Endothelial cell of umbilical vein (primary cell): ENCODE measurements at regions not wholly inside any gene's neighbourhood (a gene's known extent, or its start where the extent isn't known, plus 50 kb on each side); places are given as distances from the start of the nearest gene placed in this dataset.

Source experiments
- BruUV-seq: library from RNA; stranded (reverse); fragments of 400-500 nt; replicated peaks from 2 replicates; lab custom pipeline; 2021; lab: Mats Ljungman, UMichigan
- CTCF ChIA-PET: fragments of 300-600, 350-600 bp; sonication (Branson Sonifier 250); formaldehyde crosslinking; loops from one replicate; lab custom pipeline; 2021; ENCODE audit warnings: antibody characterized with exemption, inconsistent platforms; lab: Charles Lee
- POLR2A ChIA-PET: fragments of 300-600, 350-600 bp; sonication (Branson Sonifier 250); formaldehyde crosslinking; loops from one replicate; lab custom pipeline; 2021; ENCODE audit warnings: antibody characterized with exemption, inconsistent platforms; lab: Charles Lee
- DNase-seq: peaks from one replicate; pipeline ENCODE4 v3.0.0-alpha.2; 2011; ENCODE audit warnings: low read depth, low spot score
- FAIRE-seq: peaks from 2 replicates; lab custom pipeline; 2011; peaks lifted over from hg19 to GRCh38; lab: Jason Lieb, UNC
- H2AFZ ChIP-seq: 2 replicates; pipeline ENCODE4 v1.6.0; 2012; ENCODE audit warnings: low read depth, low read length, control low read depth, inconsistent platforms
- H3K27ac ChIP-seq: 2 replicates; pipeline ENCODE4 v1.5.1; 2011; ENCODE audit warnings: low read depth, mild to moderate bottlenecking, control low read depth, low read length, moderate library complexity; ENCODE audit not compliant: insufficient read depth
- H3K27me3 ChIP-seq, 2 experiments: 2 replicates each; pipeline versions ENCODE4 v1.6.0 to v1.6.1; 2011; ENCODE audit warnings: low read length in 2 of 2, mixed read lengths in 1 of 2; ENCODE audit not compliant: control insufficient read depth in 2 of 2, insufficient read depth in 2 of 2
- H3K36me3 ChIP-seq, 2 experiments: 2 replicates in 1 of 2; 3 replicates in 1 of 2; pipeline ENCODE4 v1.5.1; 2011; ENCODE audit warnings: low read length in 2 of 2, mild to moderate bottlenecking in 1 of 2, moderate library complexity in 1 of 2; ENCODE audit not compliant: control insufficient read depth in 2 of 2, insufficient read depth in 2 of 2; ENCODE audit errors: extremely low read depth in 1 of 2
- H3K4me1 ChIP-seq: 3 replicates; pipeline ENCODE4 v1.5.1; 2011; ENCODE audit warnings: mild to moderate bottlenecking, low read length; ENCODE audit not compliant: control insufficient read depth, insufficient read depth; ENCODE audit errors: extremely low read depth
- H3K4me2 ChIP-seq: 2 replicates; pipeline ENCODE4 v1.6.1; 2011; ENCODE audit warnings: low read length, control low read depth, mixed read lengths; ENCODE audit not compliant: insufficient read depth
- H3K4me3 ChIP-seq, 3 experiments: fragments of 200-600 bp in 1 of 3; sonication (generic), shearing (Covaris generic) in 1 of 3; replicated peaks in 1 of 3; 2 replicates each; pipeline ENCODE4 v1.5.1; 2011 to 2016; ENCODE audit warnings: control low read depth in 3 of 3, low read length in 3 of 3, mild to moderate bottlenecking in 2 of 3, inconsistent platforms in 1 of 3, low read depth in 1 of 3, moderate library complexity in 1 of 3; ENCODE audit not compliant: insufficient read depth in 1 of 3
- H3K79me2 ChIP-seq: 2 replicates; pipeline ENCODE4 v1.6.0; 2012; ENCODE audit warnings: low read length, inconsistent platforms; ENCODE audit not compliant: control insufficient read depth, insufficient read depth
- H3K9ac ChIP-seq: replicated peaks from 2 replicates; pipeline ENCODE3; 2011; ENCODE audit warnings: low read length, control low read depth; ENCODE audit not compliant: insufficient read depth; ENCODE audit errors: extremely low read depth
- H3K9me1 ChIP-seq: replicated peaks from 3 replicates; pipeline ENCODE4 v1.6.0; 2011; ENCODE audit warnings: mild to moderate bottlenecking, low read length; ENCODE audit not compliant: control insufficient read depth, insufficient read depth; ENCODE audit errors: extremely low read depth
- H3K9me3 ChIP-seq: replicated peaks from 2 replicates; pipeline ENCODE4 v1.5.1; 2012; ENCODE audit warnings: low read length, inconsistent platforms; ENCODE audit not compliant: control insufficient read depth, insufficient read depth
- H4K20me1 ChIP-seq: replicated peaks from 2 replicates; pipeline ENCODE3; 2011; ENCODE audit warnings: mild to moderate bottlenecking, low read length; ENCODE audit not compliant: control insufficient read depth, insufficient read depth; ENCODE audit errors: extremely low read depth
- CTCF ChIP-seq, 2 donors: IDR thresholded peaks; 1 replicate in 1 of 2; 2 replicates in 1 of 2; pipeline ENCODE4 v1.5.1; 2011; ENCODE audit warnings: low read length in 2 of 2, mild to moderate bottlenecking in 2 of 2, moderate library complexity in 2 of 2, control low read depth in 1 of 2, inconsistent platforms in 1 of 2, low read depth in 1 of 2; ENCODE audit not compliant: insufficient read depth in 1 of 2; ENCODE audit errors: extremely low read depth in 1 of 2
- EZH2 ChIP-seq: IDR thresholded peaks from 2 replicates; pipeline ENCODE4 v1.6.1; 2012; ENCODE audit warnings: borderline replicate concordance, low read depth, mild to moderate bottlenecking, moderate library complexity, low read length, inconsistent platforms; ENCODE audit not compliant: severe bottlenecking
- FOS ChIP-seq: IDR thresholded peaks from 2 replicates; pipeline ENCODE4 v1.6.1; 2011; ENCODE audit warnings: mild to moderate bottlenecking, low read length, moderate library complexity, borderline replicate concordance; ENCODE audit not compliant: insufficient read depth
- GATA2 ChIP-seq: IDR thresholded peaks from 2 replicates; pipeline ENCODE4 v1.7.0; 2011; ENCODE audit warnings: low read depth, mild to moderate bottlenecking, moderate library complexity, mixed read lengths, low read length; ENCODE audit not compliant: insufficient read length, insufficient read depth
- JUN ChIP-seq: IDR thresholded peaks from 2 replicates; pipeline ENCODE4 v1.6.1; 2011; ENCODE audit warnings: borderline replicate concordance, low read depth; ENCODE audit not compliant: insufficient read length, insufficient read depth
- MYC ChIP-seq: IDR thresholded peaks from one replicate; pipeline ENCODE4 v1.6.1; 2011; ENCODE audit warnings: mild to moderate bottlenecking, low read depth, low read length
- POLR2A ChIP-seq: IDR thresholded peaks from 2 replicates; pipeline ENCODE4 v1.6.1; 2012; ENCODE audit warnings: low read depth, mild to moderate bottlenecking, control low read depth, low read length
- POLR2AphosphoS5 ChIP-seq: IDR thresholded peaks from 2 replicates; pipeline ENCODE4 v1.6.1; 2012; ENCODE audit warnings: low read depth, mild to moderate bottlenecking, control low read depth, low read length, moderate library complexity; ENCODE audit not compliant: insufficient read depth
- dilution Hi-C: fragments of 300-500 bp; cut with MboI; formaldehyde crosslinking; loops from one replicate; pipeline ENCODE4 v1.15.0; 2019; ENCODE audit warnings: low sequenced_read_pairs; ENCODE audit not compliant: extremely low pct_ligation_motif_present
- intact Hi-C: fragments of 100-400 bp; cut with micrococcal nuclease; formaldehyde crosslinking; loops from one replicate; pipeline ENCODE4 v1.10.0; 2022
- TF ChIP-seq, protein P1 (sequence below): IDR thresholded peaks from 2 replicates; pipeline ENCODE4 v1.6.1; 2011; ENCODE audit not compliant: insufficient read depth, insufficient read length

DNA sequence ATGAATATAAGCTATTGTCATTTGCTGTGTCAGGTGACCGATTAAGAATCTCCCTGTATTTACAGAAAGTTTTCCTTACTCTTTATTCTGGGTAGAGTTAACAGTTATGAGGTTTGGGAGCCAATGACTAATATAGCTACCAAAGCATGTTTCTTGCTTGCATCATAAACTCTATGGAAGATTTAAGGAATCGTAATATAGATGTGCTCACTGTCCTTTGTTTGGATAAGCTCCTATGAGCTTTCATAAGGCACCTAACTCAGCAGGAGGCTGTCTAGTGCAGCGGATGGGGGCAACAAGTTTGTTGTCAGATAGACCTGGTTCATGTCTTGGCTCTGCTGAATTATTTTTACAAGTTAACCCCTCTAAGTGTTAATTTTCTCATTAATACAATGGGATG is 75.0 kb upstream of the PAQR3 start:
- Histone ChIP-seq H3K27me3 (no peaks in the 10 kb centered on the region), H2AFZ (no peak overlapping the region), H3K4me2 (no peak overlapping the region), H3K27ac (no peak overlapping the region), H3K9ac (no peak overlapping the region), H3K4me3 (no peak overlapping the region), H3K36me3 (no peaks in the 10 kb centered on the region), H4K20me1 (no peaks in the 10 kb centered on the region), H3K79me2 (no peaks in the 10 kb centered on the region), H3K9me3 (no peaks in the 10 kb centered on the region), H3K4me1 (no peaks in the 10 kb centered on the region), H3K9me1 (no peaks in the 10 kb centered on the region)
- dilution Hi-C loops = no loop called here
- FAIRE-seq = no peak
- BruUV-seq = no TSS peak
- intact Hi-C loops = no loop called here
- TF ChIP-seq MYC = no peak
- no peak for TF ChIP-seq CTCF (IDR thresholded peaks at IDR 0.05; ENCODE audit: extremely low read depth in 1 of 2, insufficient read depth in 1 of 2, low read depth in 1 of 2, low read length in 2 of 2)
- no peak for TF ChIP-seq JUN
- TF ChIP-seq FOS = no peak
- TF ChIP-seq EZH2 = no peak
- TF ChIP-seq, protein P1, sequence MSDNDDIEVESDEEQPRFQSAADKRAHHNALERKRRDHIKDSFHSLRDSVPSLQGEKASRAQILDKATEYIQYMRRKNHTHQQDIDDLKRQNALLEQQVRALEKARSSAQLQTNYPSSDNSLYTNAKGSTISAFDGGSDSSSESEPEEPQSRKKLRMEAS = no peak
- TF ChIP-seq POLR2AphosphoS5 = no peak
- TF ChIP-seq POLR2A = no peak
- TF ChIP-seq GATA2 = no peak
- no peak for DNase-seq
- ChIA-PET POLR2A (no interaction called here), CTCF (interaction anchor here (1.0 kb wide), 1 partner anchor 28 kb away, joined by 3 read pairs; no protein-coding TSS in a partner anchor)
